Neural progenitor cell (in vitro differentiated cells): ENCODE measurements at regions not wholly inside any gene's neighbourhood (a gene's known extent, or its start where the extent isn't known, plus 50 kb on each side); places are given as distances from the start of the nearest gene placed in this dataset.
"Not testable (repeated sequence)": the region's sequence is repeated elsewhere in the genome, so short reads cannot be mapped to it uniquely, and the experiment has no call there.

Experiments
- DNase-seq: peaks from one replicate; pipeline ENCODE4 v3.0.0-alpha.2; 2016; ENCODE audit warnings: low spot score
- H2AFZ ChIP-seq: fragments of 200-600 bp; sonication (generic); replicated peaks from 2 replicates; pipeline ENCODE4 v1.6.1; 2016; ENCODE audit warnings: antibody characterized with exemption
- H3F3A ChIP-seq: fragments of 200-600 bp; sonication (generic); 2 replicates; pipeline ENCODE4 v1.6.1; 2016; ENCODE audit warnings: antibody characterized with exemption, low read depth
- H3K27ac ChIP-seq: fragments of 200-600 bp; sonication (generic); 2 replicates; pipeline ENCODE4 v1.5.1; 2016; ENCODE audit warnings: mild to moderate bottlenecking
- H3K27me3 ChIP-seq: fragments of 200-600 bp; sonication (generic); 2 replicates; pipeline ENCODE4 v1.6.1; 2016; ENCODE audit warnings: mild to moderate bottlenecking, moderate library complexity
- H3K36me3 ChIP-seq: fragments of 200-600 bp; sonication (generic); 2 replicates; pipeline ENCODE4 v1.5.1; 2016
- H3K4me1 ChIP-seq: fragments of 200-600 bp; sonication (generic); 2 replicates; pipeline ENCODE4 v1.6.1; 2016; ENCODE audit warnings: mixed run types
- H3K4me2 ChIP-seq: fragments of 200-600 bp; sonication (generic); 2 replicates; pipeline ENCODE4 v1.6.1; 2016
- H3K4me3 ChIP-seq: fragments of 200-600 bp; sonication (generic); 2 replicates; pipeline ENCODE4 v1.5.1; 2016
- H3K79me2 ChIP-seq: fragments of 200-600 bp; sonication (generic); 2 replicates; pipeline ENCODE4 v1.6.1; 2016; ENCODE audit warnings: low read depth
- H3K9ac ChIP-seq: fragments of 200-600 bp; sonication (generic); 2 replicates; pipeline ENCODE4 v1.6.1; 2016
- H3K9me3 ChIP-seq: fragments of 200-600 bp; sonication (generic); 2 replicates; pipeline ENCODE4 v1.5.1; 2016; ENCODE audit warnings: low read depth
- H4K20me1 ChIP-seq: fragments of 200-600 bp; sonication (generic); 2 replicates; pipeline ENCODE4 v1.6.1; 2016; ENCODE audit warnings: low read depth
- H3K27ac Mint-ChIP-seq: 3 replicates; pipeline ENCODE4 v1.8.0; 2021; ENCODE audit warnings: mixed read lengths
- H3K27me3 Mint-ChIP-seq: 2 replicates; pipeline ENCODE4 v1.8.0; 2022; ENCODE audit warnings: low read depth, mild to moderate bottlenecking, inconsistent platforms, moderate library complexity, mixed read lengths; ENCODE audit not compliant: insufficient read depth
- H3K36me3 Mint-ChIP-seq: 3 replicates; pipeline ENCODE4 v1.8.0; 2021; ENCODE audit warnings: mixed read lengths
- H3K4me1 Mint-ChIP-seq: 3 replicates; pipeline ENCODE4 v1.8.0; 2021; ENCODE audit warnings: mixed read lengths
- H3K4me3 Mint-ChIP-seq: 3 replicates; pipeline ENCODE4 v1.8.0; 2021; ENCODE audit warnings: mild to moderate bottlenecking, moderate library complexity, mixed read lengths
- H3K9me3 Mint-ChIP-seq: 3 replicates; pipeline ENCODE4 v1.8.0; 2020; ENCODE audit warnings: mixed read lengths
- EZH2 ChIP-seq: fragments of 200-600 bp; sonication (generic); IDR thresholded peaks from 2 replicates; pipeline ENCODE4 v1.6.1; 2017; ENCODE audit warnings: antibody characterized with exemption, mild to moderate bottlenecking, moderate library complexity
- EZH2phosphoT487 ChIP-seq: fragments of 200-600 bp; sonication (generic); IDR thresholded peaks from 2 replicates; pipeline ENCODE4 v1.6.1; 2017; ENCODE audit warnings: antibody characterized with exemption
- TF ChIP-seq, protein P1 (sequence below): fragments of 200-600 bp; sonication (generic); IDR thresholded peaks from 2 replicates; pipeline ENCODE4 v1.5.1; 2017; ENCODE audit warnings: antibody characterized with exemption, mild to moderate bottlenecking

DNA sequence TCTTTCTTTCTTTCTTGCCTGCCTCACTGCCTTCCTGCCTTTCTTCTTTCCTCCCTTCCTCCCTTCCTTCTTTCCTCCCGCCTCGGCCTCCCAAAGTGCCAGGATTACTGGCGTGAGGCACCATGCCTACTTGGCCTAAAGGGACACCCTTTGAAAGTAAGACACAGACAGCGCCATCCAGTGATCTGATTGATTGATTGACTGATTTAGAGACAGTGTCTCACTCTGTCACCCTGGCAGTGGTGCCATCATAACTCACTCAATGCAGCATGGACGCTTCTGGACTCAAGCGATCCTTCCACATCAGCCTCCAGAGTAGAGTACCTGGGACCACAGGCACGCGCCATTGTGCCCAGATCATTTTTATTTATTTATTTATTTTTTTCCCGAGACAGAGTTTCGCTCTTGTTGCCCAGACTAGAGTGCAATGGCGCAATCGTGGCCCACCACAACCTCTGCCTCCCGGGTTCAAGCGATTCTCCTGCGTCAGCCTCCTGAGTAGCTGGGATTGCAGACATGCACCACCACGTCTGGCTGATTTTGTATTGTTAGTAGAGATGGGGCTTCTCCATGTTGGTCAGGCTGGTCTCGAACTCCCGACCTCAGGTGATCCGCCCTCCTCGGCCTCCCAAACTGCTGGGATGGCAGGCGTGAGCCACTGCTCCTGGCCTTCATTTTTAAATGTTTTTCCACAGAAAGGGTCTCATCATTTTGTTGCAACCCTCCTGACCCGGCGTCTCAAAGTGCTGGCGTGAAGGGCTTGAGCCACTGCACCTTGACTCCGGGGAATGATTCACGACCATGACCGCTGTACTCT lies 3914.7 kb upstream of the OR11H1 start:
- not testable (repeated sequence) for H3K4me1 Mint-ChIP-seq

DNA sequence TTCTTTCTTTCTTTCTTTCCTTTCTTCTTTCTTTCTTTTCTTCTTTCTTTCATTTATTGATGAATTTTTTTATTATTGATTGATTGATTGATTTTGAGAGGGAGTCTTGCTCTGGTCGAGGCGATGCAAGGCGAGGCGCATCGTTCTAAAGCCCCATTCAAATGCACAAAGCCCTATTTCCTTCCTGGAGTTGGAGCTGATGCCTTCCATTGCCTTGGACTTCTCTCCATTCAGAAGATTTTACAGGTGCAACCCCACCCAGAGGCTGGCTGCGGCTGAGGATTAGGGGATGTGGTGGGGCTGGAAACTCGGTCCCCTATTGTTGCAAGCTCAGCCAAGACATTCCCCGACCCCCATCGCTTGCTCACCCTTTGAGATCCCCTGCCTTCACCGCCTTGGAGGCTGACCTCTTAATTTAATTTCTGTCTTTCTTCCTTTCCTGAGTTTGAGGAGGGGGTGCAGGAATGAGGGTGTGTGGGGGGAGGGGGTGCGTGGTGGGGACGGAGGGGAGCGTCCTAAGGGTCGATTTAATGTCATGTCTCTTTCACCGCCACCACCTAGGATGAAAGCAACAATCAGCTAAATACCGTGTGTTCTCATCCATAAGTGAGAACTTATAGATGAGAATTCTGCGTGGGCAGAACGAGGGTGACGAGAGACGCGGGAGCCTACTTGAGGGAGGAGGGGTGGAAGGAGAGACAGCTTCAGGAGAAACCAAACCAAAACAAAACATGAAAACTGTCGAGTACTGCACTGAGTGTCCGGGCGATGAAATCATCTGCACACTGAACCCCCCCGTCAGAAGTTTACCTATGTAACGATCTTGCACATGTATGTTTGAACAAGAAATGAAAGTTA lies 3913.9 kb upstream of the OR11H1 start:
- TF ChIP-seq EZH2phosphoT487 (no peak), EZH2 (no peak)
- TF ChIP-seq, protein P1, sequence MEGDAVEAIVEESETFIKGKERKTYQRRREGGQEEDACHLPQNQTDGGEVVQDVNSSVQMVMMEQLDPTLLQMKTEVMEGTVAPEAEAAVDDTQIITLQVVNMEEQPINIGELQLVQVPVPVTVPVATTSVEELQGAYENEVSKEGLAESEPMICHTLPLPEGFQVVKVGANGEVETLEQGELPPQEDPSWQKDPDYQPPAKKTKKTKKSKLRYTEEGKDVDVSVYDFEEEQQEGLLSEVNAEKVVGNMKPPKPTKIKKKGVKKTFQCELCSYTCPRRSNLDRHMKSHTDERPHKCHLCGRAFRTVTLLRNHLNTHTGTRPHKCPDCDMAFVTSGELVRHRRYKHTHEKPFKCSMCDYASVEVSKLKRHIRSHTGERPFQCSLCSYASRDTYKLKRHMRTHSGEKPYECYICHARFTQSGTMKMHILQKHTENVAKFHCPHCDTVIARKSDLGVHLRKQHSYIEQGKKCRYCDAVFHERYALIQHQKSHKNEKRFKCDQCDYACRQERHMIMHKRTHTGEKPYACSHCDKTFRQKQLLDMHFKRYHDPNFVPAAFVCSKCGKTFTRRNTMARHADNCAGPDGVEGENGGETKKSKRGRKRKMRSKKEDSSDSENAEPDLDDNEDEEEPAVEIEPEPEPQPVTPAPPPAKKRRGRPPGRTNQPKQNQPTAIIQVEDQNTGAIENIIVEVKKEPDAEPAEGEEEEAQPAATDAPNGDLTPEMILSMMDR: no peak
- no peak overlapping the region for H3K4me2 ChIP-seq
- no peaks in the 10 kb centered on the region for H3K79me2 ChIP-seq
- DNase-seq: no peak
- peaks cover 2% of the 10 kb centered on the region for H3K36me3 Mint-ChIP-seq
- H3K27me3 Mint-ChIP-seq: peaks cover 20% of the 10 kb centered on the region
- H3K27ac ChIP-seq: no peak overlapping the region
- peaks cover 70% of the 10 kb centered on the region for H3K9me3 ChIP-seq
- H3K4me1 ChIP-seq: no peaks in the 10 kb centered on the region
- H3K27ac Mint-ChIP-seq: no peak overlapping the region
- H3K27me3 ChIP-seq: no peaks in the 10 kb centered on the region
- H3K4me1 Mint-ChIP-seq: no peaks in the 10 kb centered on the region
- no peaks in the 10 kb centered on the region for H3K36me3 ChIP-seq
- H3K4me3 Mint-ChIP-seq: no peak overlapping the region
- no peak overlapping the region for H2AFZ ChIP-seq
- H3K9me3 Mint-ChIP-seq: peaks cover 88% of the 10 kb centered on the region
- no peak overlapping the region for H3K4me3 ChIP-seq
- no peaks in the 10 kb centered on the region for H3F3A ChIP-seq
- no peaks in the 10 kb centered on the region for H4K20me1 ChIP-seq
- H3K9ac ChIP-seq: no peak overlapping the region

More for the DNA sequence above, 3914.7 kb upstream of the OR11H1 start:
- H3K79me2 ChIP-seq, H3K4me3 ChIP-seq, H3K27ac ChIP-seq, DNase-seq, H2AFZ ChIP-seq, H3K9ac ChIP-seq, H3K36me3 ChIP-seq, H3K4me1 ChIP-seq, H3K27me3 ChIP-seq, H4K20me1 ChIP-seq, H3F3A ChIP-seq, H3K36me3 Mint-ChIP-seq, H3K4me2 ChIP-seq, H3K4me3 Mint-ChIP-seq, H3K27ac Mint-ChIP-seq: not testable (repeated sequence)
- peaks cover 69% of the 10 kb centered on the region for H3K9me3 ChIP-seq
- Mint-ChIP-seq H3K27me3 (peaks cover 16% of the 10 kb centered on the region), H3K9me3 (peaks cover 90% of the 10 kb centered on the region)

DNA sequence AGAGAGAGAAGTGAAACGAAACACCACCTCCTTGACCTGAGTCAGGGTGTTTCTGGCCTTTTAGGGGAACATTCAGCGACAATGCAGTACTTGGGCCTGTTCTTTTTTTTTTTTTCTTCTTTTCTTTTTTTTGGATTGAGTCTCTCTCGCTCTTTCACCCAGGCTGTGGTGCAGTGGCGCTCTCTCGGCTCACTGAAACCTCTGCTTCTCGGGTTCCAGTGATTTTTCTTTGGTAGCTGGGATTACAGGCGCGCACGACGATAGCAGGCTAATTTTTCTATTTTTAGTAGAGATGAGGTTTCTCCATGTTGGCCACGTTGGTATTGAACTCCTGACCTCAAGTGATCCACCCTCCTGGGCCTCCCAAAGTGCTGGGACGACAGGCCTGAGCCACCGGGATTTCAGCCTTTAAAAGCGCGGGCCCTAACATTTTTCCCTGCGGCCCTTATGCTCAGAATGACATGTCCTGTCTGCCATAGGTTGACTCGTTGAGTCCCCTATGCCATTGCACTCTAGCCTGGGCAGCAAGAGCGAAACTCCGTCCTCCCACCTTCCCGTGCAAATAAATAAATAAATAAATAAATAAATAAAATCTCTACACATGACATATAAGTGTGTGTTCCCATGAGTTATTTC lies 3913.1 kb upstream of the OR11H1 start:
- not testable (repeated sequence) for H3K4me2 ChIP-seq, H3K36me3 Mint-ChIP-seq, H3K9ac ChIP-seq, H3K4me1 Mint-ChIP-seq, H3K79me2 ChIP-seq, H2AFZ ChIP-seq, H3K27ac ChIP-seq, H3F3A ChIP-seq, H3K27me3 ChIP-seq, H3K4me1 ChIP-seq, DNase-seq, H3K36me3 ChIP-seq, H3K4me3 Mint-ChIP-seq, H3K27ac Mint-ChIP-seq, H4K20me1 ChIP-seq, H3K4me3 ChIP-seq
- H3K9me3 Mint-ChIP-seq: peaks cover 93% of the 10 kb centered on the region
- H3K9me3 ChIP-seq: peaks cover 78% of the 10 kb centered on the region
- H3K27me3 Mint-ChIP-seq: peaks cover 23% of the 10 kb centered on the region

DNA sequence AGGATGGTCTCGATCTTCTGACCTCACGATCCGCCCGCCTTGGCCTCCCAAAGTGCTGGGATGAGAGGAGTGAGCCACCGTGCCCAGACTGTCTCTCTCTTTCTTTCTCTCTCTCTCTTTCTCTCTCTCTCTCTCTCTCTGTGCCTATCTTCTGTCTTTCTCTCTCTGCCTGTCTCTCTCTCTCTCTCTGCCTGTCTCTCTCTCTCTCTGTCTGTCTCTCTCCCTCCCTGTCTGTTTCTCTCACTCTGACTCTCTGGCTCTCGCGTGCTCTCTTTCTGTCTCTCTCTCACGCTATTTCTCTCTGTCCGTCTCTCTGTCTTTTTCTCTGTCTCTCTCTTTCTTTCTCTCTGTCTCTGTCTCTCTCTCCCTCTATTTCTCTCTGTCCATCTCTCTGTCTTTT lies 3911.2 kb upstream of the OR11H1 start:
- H3K4me2 ChIP-seq: no peak overlapping the region
- Mint-ChIP-seq H3K36me3 (peaks cover 2% of the 10 kb centered on the region), H3K9me3 (peaks cover 91% of the 10 kb centered on the region), H3K27ac (no peak overlapping the region), H3K4me1 (no peaks in the 10 kb centered on the region), H3K27me3 (peaks cover 24% of the 10 kb centered on the region), H3K4me3 (no peak overlapping the region)
- H3K4me1 ChIP-seq: no peaks in the 10 kb centered on the region
- H4K20me1 ChIP-seq: no peaks in the 10 kb centered on the region
- no peak overlapping the region for H2AFZ ChIP-seq
- peaks cover 76% of the 10 kb centered on the region for H3K9me3 ChIP-seq
- TF ChIP-seq, protein P1: no peak
- TF ChIP-seq EZH2phosphoT487: no peak
- no peak overlapping the region for H3K27ac ChIP-seq
- no peak overlapping the region for H3K9ac ChIP-seq
- no peaks in the 10 kb centered on the region for H3K27me3 ChIP-seq
- no peaks in the 10 kb centered on the region for H3K36me3 ChIP-seq
- no peaks in the 10 kb centered on the region for H3F3A ChIP-seq
- H3K4me3 ChIP-seq: no peak overlapping the region
- no peak for DNase-seq
- no peaks in the 10 kb centered on the region for H3K79me2 ChIP-seq

DNA sequence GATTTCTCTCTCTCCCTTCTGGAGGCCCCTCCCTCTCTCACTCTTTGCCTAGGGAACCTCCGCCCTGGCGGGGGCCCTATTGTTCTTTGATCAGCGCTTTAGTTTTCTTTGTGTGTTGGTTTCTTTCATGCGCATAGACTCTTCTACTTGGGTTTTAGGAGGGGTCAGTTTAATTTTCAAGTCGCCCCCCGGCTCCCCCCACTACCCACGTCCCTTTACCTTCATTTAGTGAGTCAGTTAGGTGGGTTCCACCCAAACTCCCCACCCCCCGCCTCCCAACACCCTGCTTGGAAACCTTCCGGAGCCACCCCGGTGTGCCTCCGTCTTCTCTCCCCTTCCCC lies 3909.7 kb upstream of the OR11H1 start:
- H3F3A ChIP-seq, H3K9ac ChIP-seq, DNase-seq, H3K36me3 ChIP-seq, H3K4me3 Mint-ChIP-seq, H3K4me3 ChIP-seq, H3K4me1 ChIP-seq, H3K4me2 ChIP-seq, H4K20me1 ChIP-seq, H3K27me3 ChIP-seq, H3K79me2 ChIP-seq, H2AFZ ChIP-seq, H3K27ac ChIP-seq, H3K27ac Mint-ChIP-seq, H3K4me1 Mint-ChIP-seq, H3K36me3 Mint-ChIP-seq: not testable (repeated sequence)
- Mint-ChIP-seq H3K27me3 (peaks cover 20% of the 10 kb centered on the region), H3K9me3 (peaks cover 88% of the 10 kb centered on the region)
- peaks cover 79% of the 10 kb centered on the region for H3K9me3 ChIP-seq

DNA sequence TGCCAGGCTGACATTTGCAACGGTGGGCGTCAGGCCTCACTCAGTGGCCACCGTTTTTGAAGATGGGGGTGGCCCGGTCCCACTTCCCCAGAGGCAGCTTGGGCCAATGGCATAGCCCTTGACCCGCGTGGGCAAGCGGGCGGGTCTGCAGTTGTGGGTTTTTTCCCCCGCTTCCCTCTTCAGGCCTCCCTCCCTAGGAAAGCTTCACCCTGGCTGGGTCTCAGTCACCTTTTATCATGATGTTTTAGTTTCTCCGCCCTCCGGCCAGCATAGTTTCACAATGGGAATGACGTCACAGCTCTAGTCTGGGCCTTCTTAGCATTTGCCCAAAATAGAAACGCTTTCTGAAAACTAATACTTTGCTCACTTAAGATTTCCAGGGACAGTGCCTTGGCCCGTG lies 3909.3 kb upstream of the OR11H1 start:
- Mint-ChIP-seq H3K9me3 (peaks cover 86% of the 10 kb centered on the region), H3K27me3 (peaks cover 20% of the 10 kb centered on the region)
- not testable (repeated sequence) for H3K27me3 ChIP-seq, H3K27ac ChIP-seq, H3K79me2 ChIP-seq, H3K9ac ChIP-seq, H3K4me3 Mint-ChIP-seq, H3K4me1 ChIP-seq, H4K20me1 ChIP-seq, H3K4me3 ChIP-seq, H3K36me3 Mint-ChIP-seq, H3K36me3 ChIP-seq, H3K4me1 Mint-ChIP-seq, H3F3A ChIP-seq, H3K27ac Mint-ChIP-seq, DNase-seq, H2AFZ ChIP-seq, H3K4me2 ChIP-seq
- peaks cover 79% of the 10 kb centered on the region for H3K9me3 ChIP-seq
